GM18868 (cell line): ENCODE measurements at regions not wholly inside any gene's neighbourhood (a gene's known extent, or its start where the extent isn't known, plus 50 kb on each side); places are given as distances from the start of the nearest gene placed in this dataset.
A peak's percentile ranks its signal among the peaks of the same experiment; 100 is the strongest.

Experiments used
- ATAC-seq: cut with Tn5 transposase; IDR thresholded peaks from one replicate; pipeline ENCODE4 v1.9.1; 2021; ENCODE audit warnings: mild to moderate bottlenecking, moderate library complexity; ENCODE audit not compliant: unreplicated experiment

DNA sequence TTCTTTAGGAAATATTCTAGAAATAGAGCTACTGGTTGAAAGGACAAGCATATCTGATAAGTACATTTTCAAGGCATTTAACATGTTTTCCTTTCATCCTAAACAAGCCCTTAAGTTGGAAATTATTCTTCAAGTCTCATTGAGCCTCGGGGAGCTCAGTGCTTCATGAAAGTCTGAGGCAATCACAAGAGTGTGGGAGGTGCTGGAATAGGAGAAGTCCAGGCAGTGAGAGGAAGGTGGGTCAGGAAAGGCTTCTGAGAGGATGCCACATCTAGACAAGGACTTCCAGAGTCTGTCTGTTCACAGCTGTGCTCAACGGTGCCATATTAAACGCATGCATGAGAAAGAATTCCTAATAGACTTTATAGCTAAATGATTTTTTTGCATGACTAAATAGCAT, 69.8 kb downstream of the CD83 start:
- ATAC-seq: no peak

DNA sequence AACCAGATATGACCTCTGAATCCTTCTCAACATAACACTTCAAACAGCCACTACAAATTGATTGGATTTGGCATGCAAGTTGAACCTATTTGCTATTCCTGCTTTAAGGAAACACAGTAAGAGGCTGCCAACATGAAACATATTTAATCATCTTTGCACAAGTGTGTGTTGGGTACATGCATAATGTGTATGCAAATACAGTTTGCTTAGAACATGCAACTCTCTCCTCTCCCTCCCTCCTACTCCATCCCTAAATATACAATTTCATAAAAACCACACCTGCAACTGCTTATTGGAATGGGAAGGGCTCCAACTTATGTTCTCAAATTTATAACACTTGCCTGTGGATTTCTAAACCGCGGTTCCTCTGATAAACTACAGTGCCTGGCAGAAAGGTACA, 71.5 kb downstream of the CD83 start:
- ATAC-seq: no peak

DNA sequence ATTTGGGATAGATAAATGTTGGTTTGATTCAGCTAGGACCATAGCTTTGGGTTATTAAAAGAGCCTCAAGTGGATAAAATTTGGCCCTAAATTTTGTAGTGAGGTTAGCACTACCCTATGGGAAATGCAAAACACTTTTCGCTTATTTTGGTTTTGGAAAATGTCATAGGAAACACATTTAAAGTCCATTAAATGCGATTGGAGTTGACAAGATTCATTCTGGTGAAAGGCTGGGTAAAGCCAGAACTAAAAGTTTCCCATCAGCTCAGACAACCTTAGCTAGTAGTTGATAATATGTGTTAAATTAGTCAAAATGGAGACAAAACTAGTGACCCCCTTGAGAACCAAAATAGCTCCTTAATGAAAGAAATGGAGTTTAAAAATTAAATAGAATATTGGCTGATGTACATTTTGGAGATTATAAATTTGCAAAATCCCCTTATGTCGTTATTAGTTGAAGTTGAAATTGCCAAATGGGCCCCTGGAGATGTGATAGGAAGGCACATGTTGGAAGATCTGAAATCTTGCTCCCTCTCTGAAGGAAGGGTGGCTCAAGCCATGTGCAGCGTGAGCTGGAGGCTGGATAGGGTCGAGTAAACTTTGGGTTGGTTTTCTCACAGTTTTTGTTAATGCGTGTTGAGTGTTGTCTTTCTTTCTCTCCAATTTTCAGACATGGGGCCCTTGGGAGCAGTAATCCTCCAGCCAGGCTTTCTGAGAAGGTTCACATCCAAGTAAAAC, 72.8 kb downstream of the CD83 start:
- no peak for ATAC-seq

DNA sequence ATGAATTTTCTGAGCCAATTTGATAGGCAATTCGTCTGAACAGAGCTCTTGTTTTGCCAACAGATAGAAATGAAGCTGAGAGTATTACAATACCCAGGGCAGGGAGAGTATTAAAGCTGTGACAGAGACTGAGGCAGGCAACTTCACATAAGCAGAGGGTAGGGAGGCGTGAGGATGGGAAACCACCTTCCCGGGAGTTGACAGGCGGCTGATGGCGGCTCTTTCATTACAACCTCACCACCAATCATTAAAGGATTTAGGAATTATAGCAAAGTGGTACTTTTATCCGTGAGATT, 73.3 kb downstream of the CD83 start:
- ATAC-seq: no peak

DNA sequence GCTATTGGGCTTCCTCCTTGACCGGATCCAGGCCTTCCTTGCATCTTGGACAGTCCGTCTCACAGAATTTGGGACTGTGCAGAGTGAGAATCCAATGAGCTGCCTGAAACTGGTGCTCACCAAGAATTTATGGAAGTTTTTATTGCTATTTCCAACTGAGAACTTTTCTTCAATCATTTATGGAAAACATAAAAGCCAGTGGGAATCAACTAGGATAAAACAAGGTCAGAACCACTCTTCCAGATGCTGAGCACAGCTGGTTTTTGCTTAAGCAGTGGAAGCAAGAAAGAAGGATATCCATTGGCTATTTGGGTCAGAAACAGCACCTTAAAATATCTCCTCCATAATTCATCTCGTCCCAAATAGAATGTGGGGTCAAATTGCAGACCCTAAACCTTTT, 74.2 kb downstream of the CD83 start:
- ATAC-seq: no peak

DNA sequence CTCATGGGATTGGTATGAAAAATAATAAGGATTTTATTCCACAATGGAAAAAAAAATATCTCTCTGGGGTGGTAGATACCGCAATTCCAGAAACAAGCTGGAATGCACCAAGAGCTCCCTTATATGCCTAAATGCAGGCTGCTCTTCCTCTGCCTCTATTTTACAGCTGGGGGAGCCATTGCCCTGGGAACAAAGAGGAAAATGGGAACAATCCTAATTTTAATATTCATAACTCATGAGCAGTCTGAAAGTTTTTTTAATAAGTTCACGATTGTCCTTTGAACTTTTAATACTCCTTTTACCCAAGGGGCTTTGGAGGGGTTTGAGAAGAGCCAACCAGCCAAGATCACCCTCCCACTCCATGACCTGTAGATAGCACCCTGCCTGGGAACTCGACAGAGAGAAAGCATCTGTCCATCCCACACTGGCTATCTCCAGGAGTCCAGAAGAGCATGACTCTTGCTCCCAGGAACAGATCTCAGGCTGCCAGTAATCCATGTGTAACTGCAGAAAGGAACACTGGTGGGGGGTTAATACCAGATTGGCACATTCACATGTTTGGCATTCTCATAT, 74.7 kb downstream of the CD83 start:
- no peak for ATAC-seq

DNA sequence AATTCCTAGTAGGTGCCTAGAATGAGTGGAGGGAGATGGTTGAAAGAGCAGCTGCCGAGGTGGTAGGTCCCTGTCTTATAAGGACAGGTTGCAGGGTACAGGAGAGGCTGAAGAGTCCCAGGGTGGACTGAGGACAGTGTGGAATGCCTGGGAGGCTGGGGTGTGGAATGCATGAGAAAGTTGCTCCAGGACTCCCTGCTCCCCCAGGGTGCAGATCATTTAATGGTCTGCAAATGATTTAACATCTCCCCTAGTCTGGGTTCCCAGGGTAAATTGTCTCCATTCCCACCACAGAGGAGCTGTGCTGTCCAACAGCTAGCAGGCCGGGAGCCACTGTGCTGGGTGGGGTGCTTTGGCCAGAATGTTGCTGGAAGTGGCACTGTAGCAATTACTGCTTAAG, 76.0 kb downstream of the CD83 start:
- ATAC-seq: no peak

DNA sequence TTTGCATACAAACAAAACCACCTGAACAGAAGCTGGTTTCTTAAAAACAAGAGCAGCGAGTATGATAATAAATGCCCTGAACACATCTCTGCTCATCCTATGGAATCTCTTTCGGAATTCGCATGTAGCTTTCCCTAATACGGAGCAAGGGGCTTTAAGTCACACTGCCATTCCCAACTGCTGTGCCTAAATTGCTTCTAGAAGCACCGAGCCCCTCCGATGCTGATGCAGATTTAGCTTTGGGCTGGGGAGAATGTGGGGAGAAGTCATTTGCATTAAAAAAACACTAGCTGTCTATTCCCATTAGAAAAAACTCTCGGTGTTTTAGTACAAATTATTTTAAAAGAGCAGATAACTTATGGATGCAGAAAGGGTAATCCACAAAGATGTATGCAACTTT, 76.9 kb downstream of the CD83 start:
- ATAC-seq: no peak

DNA sequence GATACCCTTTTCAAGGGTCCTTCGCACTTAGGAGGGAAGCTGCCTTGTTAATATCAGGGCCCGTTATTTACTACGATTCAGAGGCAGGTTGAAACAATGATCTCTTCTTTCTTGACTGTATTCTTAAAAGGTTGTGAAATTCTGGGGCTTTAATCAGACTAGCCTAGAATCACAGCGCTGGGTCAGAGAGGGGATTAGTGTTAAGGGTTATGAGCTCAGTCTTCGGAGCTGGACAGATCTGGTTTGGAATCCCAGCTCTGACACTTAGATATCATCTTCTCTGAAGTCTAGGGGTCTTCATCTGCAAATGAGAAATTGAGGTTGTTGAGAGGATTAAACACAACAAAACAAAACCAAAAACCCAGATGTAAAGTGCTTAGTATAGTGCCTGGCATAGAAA, 77.4 kb downstream of the CD83 start:
- ATAC-seq: no peak

DNA sequence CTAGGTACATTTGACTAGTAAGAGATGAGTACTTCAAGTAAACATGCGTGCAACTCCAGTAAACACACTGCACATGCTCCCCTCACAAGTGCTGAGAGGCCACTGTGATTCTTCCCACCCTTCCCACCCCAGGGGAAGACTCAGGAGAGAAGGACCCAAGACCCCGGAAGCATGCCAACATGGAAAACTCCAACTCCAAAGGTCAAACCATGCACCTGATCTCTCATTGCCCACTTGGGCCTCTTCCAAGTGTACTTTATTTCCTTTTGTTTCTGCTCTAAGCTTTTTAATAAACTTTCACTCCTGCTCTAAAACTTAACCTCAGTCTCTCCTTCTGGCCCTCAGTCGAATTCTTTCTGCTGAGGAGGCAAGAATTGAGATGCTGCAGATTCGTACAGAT, 78.5 kb downstream of the CD83 start:
- no peak for ATAC-seq

DNA sequence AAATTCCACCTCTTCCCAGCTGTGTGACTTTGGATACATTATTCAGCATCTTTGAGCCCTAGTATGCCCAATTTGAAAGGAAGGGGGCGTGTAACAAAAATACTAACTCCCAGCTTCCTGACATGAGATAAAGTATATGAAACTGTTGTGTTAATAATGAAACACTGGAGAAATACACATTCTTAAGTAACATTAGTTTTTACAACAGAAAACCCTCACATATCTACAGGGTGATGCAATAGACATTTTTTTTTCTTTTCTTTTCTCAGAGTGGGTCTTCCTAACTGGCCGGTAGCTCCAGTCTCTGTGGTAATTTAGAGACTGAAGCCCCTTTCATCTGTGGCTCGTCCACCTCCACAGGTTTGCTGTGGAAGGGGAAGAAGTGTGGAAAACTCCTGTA, 79.5 kb downstream of the CD83 start:
- ATAC-seq: no peak

DNA sequence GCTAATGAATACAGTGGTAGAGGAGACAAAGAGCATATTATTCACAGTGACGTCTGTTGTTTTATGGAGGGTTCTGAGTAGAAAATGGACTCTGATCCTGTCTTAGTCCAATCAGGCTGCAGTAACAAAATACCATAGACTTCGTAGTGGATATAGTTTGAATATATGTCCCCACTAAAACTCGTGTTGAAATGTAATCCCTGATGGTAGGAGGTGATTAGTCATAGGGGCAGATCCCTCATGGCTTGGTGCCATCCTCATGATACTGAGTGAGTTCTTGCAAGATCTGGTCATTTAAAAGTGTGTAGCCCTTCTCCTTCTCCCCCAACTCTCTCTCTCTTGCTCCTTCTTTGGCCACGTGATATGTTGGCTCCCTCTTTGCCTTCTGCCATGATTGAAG, 82.5 kb downstream of the CD83 start:
- ATAC-seq: no peak

DNA sequence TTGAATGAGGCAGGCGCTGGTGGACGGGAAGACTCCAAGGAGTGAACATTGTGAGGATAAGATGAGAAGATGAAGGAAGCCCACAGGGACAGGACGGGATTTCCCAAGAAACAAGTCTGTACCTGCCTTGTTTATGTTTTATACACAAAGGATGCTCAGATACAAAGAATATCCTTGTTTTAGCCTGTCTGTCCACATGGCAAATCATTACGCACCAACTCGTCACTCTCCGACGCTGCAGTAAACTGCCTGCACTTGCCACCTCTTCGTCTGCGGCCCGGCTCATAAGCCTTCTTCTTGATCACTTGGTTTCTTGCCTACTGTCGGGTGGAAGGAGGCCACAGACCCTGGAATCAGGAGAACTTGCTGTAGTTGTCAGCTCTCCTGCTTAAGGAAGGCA, 85.4 kb downstream of the CD83 start:
- ATAC-seq: no peak

DNA sequence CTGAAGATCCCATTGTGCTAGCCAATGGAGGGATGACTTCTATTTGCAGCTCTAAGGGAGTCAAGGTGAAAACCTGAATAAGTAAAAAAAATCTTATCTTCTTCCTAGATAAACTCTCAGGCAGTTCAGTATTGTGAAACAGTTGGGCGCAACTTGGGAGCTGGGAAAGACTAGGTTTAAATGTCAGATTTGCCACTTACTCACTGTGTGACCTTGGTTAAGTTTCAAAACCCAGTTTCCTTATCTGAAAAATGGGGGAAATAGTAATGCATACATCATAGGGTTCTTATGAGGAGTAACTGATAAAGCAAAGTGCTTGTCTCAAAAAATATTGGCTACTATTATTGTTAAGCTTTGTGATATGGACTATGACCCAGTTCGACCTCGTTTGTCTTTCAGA, 88.8 kb downstream of the CD83 start:
- ATAC-seq: no peak

DNA sequence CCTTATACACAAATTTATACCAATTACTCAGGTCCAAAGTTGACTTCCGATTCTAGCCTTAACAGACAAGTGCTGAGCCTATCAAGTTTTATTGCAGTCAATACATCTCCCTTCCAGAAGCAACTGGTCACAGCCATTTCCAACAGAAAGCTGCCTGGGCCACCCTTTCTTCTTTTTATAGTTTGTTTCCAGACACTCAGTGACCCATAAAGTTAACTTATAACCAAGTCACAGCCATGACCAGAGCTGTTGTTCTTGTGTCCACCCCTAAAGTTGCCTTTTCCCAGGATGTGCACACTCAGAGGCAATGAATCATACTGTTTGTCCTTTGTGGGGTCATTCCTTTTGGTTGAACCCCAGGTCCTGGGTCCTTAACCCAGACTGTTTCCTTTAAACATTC, 89.9 kb downstream of the CD83 start:
- no peak for ATAC-seq

DNA sequence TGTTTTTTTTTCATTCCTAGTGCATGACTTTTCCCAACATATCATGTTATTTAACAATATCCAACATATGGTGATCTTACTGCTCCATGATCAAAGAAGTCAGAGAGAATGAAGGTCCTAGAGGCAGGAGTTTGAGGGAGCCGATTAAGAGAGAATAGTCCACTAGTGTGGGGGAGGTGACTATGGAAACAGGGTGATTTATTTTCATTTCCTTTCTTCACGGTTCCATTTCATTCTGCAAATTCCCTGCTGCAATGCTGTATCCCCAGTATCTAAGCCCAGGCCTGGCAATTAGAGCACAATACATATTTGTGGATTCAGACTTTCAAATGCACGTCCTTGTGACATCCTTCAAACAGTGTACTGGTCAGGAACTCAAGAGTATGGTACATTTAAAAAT, 91.4 kb downstream of the CD83 start:
- no peak for ATAC-seq

DNA sequence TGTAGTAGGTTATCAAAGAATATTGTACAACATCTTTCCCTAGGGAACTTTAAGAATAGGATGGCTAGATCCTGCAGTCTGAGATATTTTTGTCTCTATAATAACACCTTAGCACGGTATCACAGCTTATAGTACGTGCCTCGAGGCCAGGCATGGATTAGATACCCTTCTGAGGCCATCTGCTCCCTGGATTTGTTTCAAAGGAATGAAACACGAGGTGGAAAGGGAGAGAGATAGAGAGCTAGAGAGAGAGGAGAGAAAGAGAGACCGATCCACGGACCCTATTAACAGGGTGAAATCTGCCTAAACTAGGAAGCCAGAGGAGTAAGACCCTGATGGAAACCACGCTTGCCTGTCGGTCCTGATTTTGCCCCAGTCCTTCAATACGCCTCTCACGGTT, 92.5 kb downstream of the CD83 start:
- ATAC-seq: no peak

DNA sequence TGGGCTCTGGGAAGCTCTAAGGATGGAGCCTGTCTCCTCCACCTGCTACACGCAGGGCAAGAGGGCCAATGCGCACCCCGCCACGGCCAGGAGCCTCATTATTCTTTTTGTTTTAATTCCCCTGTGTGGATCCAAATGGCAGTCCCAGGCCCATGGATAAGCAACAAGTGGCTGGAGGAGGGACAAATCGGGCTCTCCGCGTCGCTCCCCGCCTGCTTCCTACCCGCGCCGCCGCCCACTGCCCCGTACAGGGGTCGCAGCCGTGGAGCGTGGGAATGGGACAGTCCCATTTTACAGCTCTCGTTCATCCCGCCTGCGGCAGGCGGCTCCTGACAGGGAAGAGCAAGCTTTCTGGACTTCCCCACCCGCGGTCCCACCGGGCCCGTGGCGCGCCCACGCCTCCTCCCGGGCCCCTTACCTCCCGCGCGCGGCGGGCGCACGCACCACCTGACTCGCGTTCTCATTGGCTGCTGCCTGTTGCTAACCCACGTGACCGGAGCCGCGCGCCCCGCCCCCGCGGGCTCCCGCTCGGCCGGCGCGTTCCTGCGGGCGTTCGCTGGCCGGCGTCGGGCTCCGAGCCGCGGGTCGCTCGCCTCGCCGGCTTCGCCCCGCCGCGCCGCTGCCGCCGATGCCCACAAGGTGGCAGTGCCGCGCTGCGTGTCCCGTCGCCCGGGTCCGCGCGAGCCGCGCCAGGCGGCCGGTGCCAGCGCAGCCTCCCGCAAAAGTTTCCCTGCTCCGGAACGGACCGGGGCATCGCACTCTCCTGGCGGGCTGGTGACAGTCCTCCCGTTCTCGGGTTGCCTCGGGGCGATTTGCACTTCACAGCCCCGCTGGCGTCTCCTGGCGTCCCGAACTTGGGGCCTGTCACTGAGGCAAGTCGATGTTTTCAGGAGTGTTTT, 93.3 kb downstream of the CD83 start:
- ATAC-seq: peak; percentile 94

DNA sequence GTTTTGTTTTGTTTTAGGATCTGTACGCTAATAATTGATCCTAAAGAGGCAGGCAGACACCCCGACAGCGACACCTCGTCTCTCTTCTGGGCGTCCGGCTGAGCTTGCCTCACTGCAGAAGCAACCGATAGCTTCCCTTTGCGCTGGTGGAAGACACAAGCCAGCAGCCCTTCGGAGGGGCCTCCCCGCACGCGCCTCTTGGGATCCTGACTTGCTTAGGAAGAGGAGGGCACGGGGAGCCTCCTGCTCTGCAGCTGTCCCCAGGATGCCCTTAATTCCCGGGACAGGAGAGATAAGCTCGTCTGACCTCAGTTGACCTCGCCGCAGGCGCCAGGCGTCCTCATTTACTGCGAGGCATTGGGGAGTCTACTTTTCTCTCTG, 94.0 kb downstream of the CD83 start:
- ATAC-seq: no peak

DNA sequence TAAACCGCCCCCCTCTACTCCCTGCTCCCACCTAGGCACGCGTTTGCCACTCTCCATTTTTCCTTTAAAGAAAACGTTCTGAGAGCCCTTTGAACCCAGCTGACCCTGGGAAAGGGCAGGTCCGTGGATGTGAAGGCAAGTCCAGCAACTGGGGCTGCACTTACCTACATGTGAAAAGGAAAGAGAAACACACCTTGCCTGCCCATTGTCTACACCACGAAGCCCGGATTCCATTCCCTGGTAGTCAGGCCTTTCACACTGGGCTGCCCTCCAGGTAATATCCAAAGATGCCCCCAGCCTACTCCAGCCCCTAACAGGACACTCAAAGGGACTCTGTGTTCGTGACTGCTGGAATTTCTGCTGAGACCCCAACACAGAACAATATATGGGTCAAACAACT, 94.4 kb downstream of the CD83 start:
- no peak for ATAC-seq

DNA sequence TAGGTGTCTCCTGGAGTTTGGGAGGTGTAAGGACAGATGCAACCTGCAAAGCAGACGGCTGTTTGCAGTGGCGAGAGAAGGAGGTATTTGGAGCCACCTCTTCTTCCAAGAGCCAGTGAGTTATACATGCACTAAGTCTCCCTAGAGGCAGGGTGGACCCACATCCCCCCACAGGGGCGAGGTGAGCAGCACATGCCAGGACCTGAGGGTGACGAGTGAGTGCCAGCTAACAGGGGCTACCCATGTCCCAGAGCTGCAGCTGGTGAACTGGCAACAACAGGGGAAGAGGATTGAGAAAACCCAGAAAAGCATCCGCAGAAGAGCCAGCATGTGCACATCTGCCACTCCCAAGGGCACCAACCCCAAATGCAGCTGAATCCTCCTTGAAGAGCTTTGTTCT, 95.1 kb downstream of the CD83 start:
- ATAC-seq: no peak

DNA sequence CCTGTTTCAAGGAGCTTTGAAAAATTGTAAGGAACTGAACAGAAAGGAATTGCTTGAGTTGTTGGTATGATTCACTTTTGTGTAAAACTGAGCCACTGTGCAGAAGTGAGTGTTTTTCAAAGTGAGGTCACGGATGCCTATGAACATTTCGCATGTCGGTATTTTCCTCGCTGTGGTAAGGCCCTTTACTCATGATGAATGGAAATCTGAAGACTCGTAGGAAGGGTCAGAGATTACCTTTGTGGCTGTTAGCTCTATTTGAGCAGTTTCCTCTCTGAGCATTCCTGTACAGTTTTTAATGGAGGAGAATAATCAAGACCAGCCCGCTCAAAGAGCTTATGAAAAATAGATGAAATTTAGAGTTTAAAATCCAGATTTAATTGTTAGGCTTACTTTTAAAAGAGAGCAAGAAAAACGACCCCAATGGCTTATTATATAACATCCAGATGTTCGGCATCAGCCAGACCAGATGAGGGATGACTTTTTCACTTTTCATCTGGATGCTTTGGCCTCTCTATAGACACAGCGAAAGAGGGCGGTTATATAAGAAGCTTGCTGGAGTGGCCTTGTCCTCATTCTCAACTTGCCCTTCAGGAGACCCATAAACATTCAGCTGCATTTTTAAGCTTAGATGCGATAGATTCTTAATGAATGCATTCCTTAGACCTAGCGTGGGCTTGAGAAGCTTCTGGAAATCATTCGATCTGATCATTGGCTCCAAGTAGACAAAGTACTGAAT, 99.5 kb downstream of the CD83 start:
- ATAC-seq: no peak
